Pons (tissue), 1 donor: ENCODE measurements at regions not wholly inside any gene's neighbourhood (a gene's known extent, or its start where the extent isn't known, plus 50 kb on each side); places are given as distances from the start of the nearest gene placed in this dataset.

Experiments
- DNase-seq: peaks from one replicate; pipeline ENCODE4 v3.0.0-alpha.2; 2016; ENCODE audit warnings: low spot score

DNA sequence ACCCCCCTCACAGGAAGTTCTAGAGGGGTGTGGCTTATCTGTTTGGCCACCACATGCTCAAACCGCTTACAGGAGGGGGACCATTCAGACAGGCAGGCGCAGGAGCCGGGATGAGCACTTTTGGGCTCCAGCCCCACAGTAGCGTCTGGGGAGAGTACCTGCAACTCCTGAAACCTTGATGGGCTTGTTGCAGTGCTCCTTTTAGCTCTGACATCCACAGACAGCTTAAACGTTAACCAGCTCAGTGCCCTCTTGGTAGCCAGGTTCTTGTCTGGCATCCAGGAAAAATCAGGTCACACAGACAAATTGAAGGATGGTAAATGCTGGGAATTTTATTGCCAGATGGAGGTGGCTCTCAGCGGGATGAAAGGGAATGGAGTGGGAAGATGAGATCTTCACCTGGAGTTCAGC, 326.3 kb downstream of the ETS1 start:
- no peak for DNase-seq

DNA sequence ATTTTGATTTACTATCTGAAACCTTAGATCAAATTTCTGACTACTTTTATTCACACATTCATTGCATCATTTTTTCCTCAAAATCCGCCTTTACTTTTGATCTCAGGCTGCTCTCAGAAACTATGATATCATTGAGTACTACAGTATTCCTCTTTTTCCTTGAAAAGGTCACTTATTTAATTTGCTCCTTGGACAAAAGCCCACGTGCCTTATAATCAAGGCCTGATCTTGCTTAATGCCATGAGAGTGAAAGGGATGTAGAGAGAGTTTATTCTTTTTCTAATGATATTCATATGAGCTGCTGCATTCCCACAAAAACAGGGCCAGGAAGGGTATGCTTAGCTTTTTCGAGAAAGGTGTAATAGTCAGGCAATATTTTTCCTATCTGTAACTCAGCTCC, 327.0 kb downstream of the ETS1 start:
- no peak for DNase-seq

DNA sequence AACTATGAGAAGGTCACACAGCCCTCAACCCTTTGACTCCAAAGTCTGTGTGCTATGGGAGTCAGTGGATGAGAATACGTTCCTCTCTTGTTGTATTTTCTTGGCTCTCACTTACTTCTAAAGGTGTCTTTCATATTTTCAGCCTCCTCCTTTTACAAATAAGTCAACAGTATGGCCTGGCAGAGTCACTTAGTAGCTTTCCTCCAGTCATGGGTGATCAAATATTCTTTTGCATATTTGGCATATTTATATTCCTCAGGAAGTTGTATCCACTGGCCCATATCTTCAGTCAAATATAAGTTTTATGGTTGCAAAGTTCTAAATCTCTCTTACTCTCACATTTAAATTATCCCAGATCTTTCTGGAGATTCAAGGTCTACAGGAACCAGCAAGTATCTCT, 327.5 kb downstream of the ETS1 start:
- DNase-seq, result no peak

DNA sequence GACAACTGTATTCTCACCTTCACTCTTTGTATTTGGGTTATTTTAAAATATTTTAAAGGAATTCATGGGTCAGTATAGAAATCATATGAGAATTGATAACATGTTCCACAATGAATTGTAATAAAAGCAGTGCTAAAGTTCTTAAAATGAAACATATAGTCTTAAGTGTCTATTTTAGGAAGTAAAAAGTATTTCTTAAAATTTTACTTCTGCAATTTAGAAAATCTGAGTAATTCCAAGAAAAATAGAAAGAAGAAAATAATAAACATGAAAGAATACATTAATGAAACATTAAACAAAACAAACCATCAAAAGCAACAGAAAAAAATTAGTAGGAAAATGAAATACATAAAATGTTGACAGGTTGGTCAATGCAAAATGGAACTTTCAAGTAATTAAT, 332.4 kb downstream of the ETS1 start:
- DNase-seq, result no peak

DNA sequence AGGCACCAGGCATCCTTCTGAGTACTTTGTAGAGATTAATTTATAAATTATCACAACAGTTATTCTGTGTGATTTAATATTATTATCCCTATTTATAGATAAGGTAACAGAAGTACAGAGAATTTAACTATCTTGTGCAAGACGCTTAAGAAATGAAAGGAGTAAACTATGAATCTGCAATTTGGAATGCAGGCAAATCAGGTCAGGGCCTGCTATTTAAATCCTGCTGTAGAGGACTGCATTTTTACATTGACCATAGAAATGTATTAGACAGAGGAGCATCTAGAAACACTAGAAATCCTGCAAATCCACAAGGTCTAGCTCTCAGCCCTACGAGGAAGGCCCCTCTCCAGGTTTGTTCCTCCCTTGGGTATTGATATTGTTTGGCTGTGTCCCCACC, 336.2 kb downstream of the ETS1 start:
- no peak for DNase-seq

DNA sequence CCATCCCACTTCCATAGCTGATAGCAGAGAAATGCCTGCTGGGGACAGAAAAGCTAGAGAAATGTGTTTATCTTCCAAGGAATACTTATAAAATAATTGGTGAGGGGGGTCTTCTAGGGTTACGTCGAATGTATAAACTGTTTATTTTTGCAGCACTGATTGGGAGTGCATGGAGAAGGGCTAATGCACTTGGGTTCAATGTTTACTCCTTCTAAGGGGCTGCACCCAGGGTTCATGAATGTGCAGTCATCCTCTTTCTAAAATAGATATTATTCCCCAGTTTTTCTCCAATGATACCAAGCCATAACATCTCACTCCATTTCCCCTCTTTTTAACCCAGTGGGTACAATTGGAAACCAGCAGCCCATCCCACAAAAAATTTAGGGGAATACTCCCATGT, 336.9 kb downstream of the ETS1 start:
- DNase-seq, result no peak

DNA sequence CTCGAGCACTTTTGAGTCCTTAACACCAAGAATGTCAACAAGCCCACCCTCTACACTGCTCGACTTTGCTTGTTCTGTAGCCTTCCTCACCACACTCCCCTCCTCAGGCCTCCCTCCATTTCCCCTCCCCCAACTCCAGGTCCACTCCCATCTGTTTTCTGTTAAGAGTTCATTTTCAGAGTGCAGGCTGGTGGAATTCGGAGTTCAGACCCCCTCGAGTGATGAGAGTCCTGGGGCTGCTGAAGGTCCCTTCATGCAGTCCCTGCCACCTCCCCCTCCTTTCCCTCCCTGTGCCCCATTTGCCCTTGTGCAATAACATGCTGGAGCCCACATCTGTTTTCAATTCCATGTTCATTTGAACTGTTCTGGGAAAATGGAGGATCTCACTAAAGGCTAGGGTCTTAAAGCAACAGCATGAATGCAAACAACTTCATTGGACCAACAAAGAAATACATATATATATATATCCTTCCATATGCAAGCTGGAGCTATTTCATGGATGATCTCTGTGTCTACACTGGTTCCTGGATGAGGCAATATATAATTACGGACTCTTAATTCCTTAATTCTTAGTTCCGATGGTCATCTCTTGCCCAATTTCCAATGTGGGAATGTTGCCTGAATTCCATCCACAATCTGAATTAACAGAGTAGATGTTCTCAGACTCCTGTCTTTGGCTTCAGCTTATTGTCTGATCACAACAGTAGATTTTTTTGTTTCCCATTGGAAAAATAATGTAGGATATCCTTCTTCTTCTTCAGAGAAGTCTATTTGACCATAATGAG, 340.4 kb downstream of the ETS1 start:
- DNase-seq, result no peak

DNA sequence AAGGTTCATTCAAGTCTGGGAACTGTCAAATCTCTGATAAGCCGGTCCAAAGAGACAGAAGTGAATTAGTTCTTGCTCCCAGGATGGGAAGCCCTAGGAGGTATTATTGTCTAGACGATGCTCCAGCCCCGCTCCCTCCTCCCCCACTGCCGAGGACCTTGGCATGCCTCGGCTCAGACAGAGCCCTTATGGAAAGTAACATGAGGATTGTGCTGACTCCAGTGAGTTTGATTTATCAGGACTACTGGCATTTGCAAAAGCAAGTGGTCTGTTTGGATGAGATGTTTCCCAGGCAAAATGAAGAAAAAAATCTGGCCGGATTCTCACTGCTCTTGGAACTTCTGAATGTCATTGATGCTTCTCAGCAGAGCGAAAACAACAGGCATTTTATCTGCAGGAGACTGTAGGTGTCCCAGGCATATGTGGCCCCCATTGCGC, 341.0 kb downstream of the ETS1 start:
- DNase-seq, result no peak

DNA sequence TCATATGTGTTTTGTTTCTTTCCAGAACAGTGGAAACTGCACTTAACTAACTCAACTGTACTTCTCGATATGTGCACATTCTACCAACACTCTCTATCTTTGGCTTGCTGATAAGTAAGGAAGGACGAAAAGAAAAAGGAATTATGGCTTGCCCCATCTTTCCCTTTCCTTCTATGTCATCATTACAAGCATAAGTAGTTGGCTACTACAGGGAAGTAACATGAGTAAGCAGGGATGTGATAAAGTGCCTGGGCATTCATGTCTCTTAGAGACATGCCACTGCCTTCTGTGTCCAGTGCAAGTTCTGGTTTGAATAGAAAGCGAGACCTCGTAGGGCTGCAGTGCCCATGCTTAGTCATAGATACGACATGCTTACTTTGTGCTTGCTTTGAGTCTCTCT, 342.5 kb downstream of the ETS1 start:
- no peak for DNase-seq

DNA sequence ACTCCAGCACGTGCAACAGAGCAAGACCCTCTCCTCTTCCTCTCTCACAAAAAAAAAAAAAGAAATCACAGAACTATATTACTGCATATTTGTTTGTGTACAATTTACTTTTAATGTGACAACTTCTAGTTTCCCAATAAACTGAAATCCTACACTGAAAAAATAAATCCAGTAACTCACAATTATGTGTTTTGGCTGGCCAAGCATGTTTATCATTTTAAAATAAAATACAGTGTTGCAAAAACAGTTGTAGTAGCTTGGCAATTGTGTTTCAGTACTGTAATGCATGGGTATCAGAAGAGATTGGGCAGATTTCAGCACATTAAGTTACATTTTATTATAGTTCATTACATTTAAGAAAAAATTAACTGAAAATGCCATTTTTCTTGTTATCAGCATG, 344.9 kb downstream of the ETS1 start:
- no peak for DNase-seq

DNA sequence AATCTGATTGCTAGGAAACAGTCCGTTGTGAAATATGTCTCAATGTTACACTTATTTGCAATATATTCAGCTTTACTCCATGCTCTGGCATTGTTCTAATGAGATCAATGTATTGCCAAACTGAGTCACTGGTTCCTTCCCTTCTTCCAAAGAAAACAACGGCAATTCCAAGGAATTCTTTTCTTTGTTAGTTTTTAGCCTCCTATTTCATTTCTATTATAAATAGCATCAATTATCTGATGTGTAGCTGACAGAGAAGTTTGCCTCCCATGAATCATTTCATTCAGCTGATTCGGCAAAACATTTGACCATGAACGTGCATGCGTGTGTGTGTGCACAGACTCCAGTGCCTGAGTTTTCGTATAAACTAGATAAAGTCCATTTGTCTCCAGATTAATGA, 346.8 kb downstream of the ETS1 start:
- DNase-seq, result no peak

DNA sequence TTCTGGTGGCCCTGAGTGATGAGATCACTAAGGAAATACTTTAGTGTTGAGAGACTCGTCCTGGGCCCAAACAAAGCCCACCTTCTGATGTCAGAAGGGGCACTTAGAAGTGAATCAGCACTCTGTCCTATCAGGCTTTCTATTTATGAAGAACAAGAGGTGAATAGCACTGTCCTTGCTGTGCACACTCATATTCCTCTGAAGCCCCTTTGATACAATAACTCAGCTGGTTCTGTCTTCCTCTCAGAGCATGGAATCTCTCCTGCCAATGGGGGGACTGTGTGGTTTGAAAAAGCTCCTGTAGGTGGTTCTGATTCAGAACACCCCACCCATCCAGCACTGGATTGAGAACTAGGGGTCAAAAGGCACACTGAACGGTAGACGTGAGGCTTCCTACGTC, 348.1 kb downstream of the ETS1 start:
- DNase-seq, result no peak

DNA sequence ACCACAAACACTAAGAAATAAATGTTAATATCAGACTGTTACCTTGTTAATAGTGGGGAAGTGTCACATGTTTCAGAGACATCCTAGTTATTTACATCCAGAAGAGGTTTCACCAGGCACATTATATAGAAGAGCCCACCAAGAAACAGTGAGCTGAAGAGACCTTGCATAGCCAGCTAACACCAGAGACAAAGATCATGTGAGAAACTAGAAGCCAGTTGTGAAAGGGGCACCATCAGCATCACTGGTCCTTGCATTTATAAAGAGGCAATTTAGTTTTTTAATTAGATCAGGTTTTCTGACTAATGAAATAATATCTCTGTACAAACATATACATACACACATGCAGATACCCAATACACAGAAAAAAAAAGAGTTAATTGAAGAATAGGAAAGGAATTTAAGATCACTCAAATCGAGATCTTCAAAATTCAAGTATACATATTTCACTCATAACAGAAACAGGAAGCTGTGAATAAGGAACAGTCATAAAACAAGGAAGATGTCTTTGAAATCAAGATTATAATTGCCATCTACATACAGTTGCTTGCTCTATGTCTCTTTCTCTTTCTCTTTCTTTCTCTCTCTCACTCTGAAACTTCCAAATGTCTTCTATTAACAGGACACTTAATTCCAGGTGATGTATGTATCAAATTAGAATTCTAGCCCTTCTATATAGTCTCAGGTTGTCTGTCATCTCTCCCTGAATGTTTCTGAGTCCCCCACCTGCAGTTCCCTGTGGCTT, 348.7 kb downstream of the ETS1 start:
- DNase-seq, result no peak

DNA sequence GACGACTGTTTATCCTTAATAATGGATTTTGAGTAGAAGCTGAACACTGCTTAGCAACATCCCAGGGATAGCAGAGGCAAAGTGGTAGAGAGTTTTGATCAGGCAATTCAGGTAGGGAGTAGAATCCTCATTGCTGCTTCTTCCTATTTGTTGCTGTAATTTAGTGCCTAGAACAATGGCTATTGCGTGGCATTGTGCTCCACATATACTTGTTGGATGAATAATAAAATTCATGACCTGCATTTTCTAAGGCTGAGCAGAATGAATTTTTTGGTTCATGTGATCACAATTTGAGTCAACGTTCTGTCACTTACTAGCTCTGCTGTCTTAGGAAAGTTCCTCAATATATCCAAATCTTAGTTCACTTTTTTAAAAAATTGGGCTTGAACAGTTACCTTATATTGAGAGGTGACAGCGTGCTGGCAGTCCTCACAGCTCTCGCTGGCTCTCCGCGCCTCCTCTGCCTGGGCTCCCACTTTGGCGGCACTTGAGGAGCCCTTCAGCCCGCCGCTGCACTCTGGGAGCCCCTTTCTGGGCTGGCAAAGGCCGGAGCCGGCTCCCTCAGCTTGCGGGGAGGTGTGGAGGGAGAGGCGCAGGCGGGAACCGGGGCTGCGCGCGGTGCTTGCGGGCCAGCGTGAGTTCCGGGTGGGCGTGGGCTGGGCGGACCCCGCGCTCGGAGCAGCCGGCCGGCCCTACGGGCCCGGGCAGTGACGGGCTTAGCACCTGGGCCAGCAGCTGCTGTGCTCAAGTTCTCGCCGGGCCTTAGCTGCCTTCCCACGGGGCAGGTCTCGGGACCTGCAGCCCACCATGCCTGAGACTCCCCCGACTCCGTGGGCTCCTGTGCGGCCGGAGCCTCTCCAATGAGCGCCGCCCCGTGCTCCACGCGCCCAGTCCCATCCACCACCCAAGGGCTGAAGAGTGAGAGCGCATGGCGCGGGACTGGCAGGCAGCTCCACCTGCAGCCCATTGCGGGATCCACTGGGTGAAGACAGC, 350.6 kb downstream of the ETS1 start:
- no peak for DNase-seq

DNA sequence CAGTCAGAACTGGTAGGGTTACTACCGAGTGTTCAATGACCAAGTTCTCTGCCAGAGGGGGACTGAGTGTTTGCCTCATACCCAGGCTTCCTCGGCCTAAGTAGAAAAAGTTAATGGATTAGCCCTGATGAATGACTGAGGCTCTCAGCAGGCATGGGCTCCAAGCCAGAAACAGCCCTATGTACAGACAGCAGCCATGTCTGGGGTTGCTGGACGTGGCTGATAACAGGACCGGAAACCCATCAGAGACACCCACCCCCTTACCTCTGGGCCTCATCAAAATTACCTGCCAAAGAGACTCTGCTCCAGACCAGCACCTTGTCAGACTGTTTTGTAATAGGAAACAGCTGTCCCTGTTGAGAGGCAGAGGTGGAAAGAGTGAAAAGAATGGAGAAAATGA, 351.4 kb downstream of the ETS1 start:
- no peak for DNase-seq

DNA sequence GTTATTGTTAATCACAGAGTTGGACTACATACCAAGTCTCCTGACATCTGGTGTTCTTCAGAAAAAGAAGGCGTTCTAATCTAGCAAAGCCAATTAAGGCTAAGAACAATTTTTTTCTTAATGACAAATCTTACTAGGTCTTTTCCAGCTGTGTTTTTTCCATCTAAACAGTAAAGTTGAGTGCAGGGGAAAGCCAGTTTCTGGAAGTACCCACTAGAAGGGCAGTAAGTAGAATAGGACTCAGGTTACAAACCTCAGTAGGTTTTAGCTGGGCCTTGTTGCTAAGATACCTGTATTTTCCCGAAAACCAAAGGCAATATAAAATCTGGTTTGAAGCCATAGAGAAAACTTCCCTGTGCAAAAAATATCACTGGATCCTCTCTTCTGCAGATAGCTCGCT, 351.9 kb downstream of the ETS1 start:
- no peak for DNase-seq

DNA sequence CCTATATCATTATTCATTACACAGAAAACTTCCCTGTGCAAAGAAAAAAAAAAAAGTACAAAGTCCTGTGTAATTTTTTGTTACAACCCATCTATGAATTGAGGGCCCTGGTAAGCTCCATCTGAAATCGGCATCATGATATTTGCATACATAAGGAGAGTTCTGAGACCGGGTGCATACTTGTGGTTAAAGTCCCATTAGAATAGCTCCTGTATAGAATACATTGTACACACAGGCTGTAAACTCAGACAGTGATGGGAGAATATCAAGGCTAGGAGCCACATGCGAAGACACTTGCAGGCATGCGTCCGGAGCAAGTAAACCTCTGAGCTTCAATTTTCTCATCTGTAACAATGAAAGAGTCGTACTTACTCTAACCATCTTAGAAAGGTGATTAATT, 353.2 kb downstream of the ETS1 start:
- no peak for DNase-seq

DNA sequence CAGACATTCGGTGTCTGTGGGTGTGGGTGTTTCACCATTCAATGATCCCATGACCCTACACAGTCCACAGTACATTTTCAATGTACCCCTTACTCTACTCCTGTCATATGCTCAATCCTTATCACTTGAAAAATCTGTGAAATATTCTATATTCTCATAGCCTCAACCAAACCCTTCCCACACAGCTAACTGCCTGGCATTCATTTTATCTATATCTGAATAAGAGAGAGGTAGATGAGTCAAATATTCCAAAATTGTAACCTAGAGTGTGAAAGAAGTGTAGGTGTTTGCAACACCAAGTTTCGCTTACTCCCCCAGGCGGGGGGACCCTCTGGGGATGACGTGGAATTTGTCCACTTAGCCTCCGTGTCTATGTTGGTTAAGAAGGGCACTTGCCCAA, 354.8 kb downstream of the ETS1 start:
- no peak for DNase-seq

DNA sequence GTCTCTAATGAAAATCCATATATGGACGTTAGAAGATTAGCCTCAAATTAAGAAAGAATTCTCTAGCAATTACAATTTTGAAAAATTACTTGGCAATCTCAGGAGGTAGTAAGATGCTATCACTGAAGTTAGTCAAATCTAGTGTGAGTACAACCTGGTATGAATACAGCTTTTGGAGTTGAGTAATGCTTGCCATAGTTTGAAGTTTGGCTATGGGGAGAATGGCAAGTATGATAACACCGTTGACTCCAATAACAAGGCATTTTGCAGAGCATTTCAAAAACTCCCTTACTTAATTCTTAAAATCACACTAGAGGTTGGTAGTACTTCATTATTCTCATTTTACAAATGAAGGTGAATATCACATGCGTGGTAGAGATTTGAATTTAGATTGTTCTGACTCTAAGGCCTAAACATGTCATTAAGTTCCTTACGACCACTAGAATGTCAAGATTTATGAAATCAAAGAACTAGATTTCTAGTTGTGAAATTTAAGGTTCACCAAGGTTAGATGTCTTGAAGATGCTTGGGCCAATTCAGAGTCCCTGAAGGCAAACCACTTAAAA, 355.4 kb downstream of the ETS1 start:
- DNase-seq, result no peak

DNA sequence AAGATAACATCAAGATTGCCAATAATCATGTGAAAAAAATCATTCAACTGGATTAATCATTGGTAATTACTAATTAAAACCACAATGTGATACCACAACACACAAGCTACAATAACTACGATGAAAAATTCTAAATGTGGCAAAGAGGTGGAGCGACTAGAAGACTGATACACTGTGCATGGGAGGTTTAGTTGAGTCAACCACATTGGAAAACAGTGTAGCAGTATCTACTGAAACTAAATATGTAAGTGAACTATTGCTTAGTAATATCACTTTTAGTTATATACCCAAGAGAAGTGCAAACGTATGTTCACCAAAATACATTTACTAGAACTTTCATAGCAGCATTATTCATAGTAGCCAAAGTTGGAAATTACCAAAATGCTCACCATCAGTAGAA, 359.9 kb downstream of the ETS1 start:
- no peak for DNase-seq

DNA sequence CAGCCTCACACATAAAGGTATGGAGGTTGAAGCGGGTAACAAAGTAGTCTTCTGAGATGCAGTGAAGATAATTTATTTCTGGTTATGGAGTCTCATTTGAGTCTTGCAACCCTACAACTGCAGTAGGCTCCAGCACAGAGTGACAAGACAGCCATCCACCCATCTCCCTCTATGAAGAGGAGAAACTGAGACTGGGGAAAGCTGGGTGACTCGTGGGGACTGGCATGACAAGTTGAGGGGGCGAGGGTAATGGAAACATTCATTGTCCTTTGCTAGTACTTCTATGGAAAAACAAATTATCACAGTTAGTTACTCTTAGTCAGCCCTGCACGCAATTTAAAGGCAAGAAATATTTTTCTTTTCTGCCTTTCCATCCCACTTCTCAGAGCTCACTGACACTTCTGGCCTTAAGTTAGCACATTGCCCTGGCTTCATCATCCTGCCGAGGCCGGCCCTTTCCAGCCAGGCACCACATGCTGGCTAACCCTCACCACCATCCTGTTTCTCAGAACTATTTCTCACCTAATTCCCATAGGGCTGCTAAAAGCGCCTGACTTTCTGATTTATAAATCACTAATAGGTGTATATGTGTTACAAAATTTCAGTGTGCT, 361.1 kb downstream of the ETS1 start:
- no peak for DNase-seq
